IMR-90 (cell line): ENCODE measurements at regions not wholly inside any gene's neighbourhood (a gene's known extent, or its start where the extent isn't known, plus 50 kb on each side); places are given as distances from the start of the nearest gene placed in this dataset.

Experiments used
- ATAC-seq: fragments of 200-7000 bp; cut with Tn5 transposase; 2 replicates; pipeline ENCODE4 v1.9.1; 2020; ENCODE audit warnings: low read depth, mild to moderate bottlenecking, moderate library complexity
- BruUV-seq: library from RNA; stranded (reverse); fragments of 400-500 nt; replicated peaks from 2 replicates; lab custom pipeline; 2021; lab: Mats Ljungman, UMichigan
- CTCF ChIA-PET: fragments of 300-600 bp; formaldehyde crosslinking; extraction: SDS; loops from one replicate; lab custom pipeline; 2021; ENCODE audit warnings: antibody characterized with exemption; lab: Yijun Ruan, JAX
- POLR2A ChIA-PET: fragments of 300-600 bp; sonication (Branson Sonifier 250); formaldehyde crosslinking; loops from one replicate; lab custom pipeline; 2022; ENCODE audit warnings: antibody characterized with exemption; ENCODE audit not compliant: unreplicated experiment; lab: Charles Lee
- DNase-seq: peaks from one replicate; pipeline ENCODE4 v3.0.0; 2013
- H2AFZ ChIP-seq: replicated peaks from 2 replicates; pipeline ENCODE3; 2013; ENCODE audit warnings: low read length, mild to moderate bottlenecking; ENCODE audit not compliant: poor library complexity
- H2AK5ac ChIP-seq: 2 replicates; pipeline ENCODE4 v1.6.1; 2013; ENCODE audit warnings: low read depth, low read length, inconsistent platforms
- H2AK9ac ChIP-seq: replicated peaks from 2 replicates; pipeline ENCODE3; 2013; ENCODE audit warnings: mild to moderate bottlenecking, low read depth, low read length, moderate library complexity; ENCODE audit not compliant: poor library complexity
- H2BK120ac ChIP-seq: 2 replicates; pipeline ENCODE4 v1.6.1; 2013; ENCODE audit warnings: low read depth, low read length, inconsistent platforms
- H2BK15ac ChIP-seq: 3 replicates; pipeline ENCODE4 v1.6.1; 2013; ENCODE audit warnings: low read depth, low read length, inconsistent platforms
- H2BK20ac ChIP-seq: 2 replicates; pipeline ENCODE4 v1.6.1; 2013; ENCODE audit warnings: low read depth, mild to moderate bottlenecking, inconsistent platforms, low read length, moderate library complexity
- H2BK5ac ChIP-seq: 2 replicates; pipeline ENCODE4 v1.6.1; 2013; ENCODE audit warnings: mild to moderate bottlenecking, low read depth, low read length, inconsistent platforms; ENCODE audit not compliant: poor library complexity, severe bottlenecking
- H3K14ac ChIP-seq: replicated peaks from 2 replicates; pipeline ENCODE4 v1.6.1; 2013; ENCODE audit warnings: low read depth, low read length, inconsistent platforms
- H3K18ac ChIP-seq: 2 replicates; pipeline ENCODE4 v1.6.1; 2013; ENCODE audit warnings: low read depth, low read length, control low read depth
- H3K23ac ChIP-seq: 2 replicates; pipeline ENCODE4 v1.6.1; 2013; ENCODE audit warnings: low read depth, low read length, inconsistent platforms
- H3K27ac ChIP-seq: 2 replicates; pipeline ENCODE4 v1.5.1; 2013; ENCODE audit warnings: mild to moderate bottlenecking, control low read depth, low read length; ENCODE audit not compliant: insufficient read depth
- H3K27me3 ChIP-seq: 2 replicates; pipeline ENCODE4 v1.6.1; 2013; ENCODE audit warnings: low read length; ENCODE audit not compliant: control insufficient read depth, insufficient read depth
- H3K36me3 ChIP-seq: 2 replicates; pipeline ENCODE4 v1.6.1; 2013; ENCODE audit warnings: low read length, mixed read lengths; ENCODE audit not compliant: control insufficient read depth, insufficient read depth
- H3K4ac ChIP-seq: 2 replicates; pipeline ENCODE4 v1.6.1; 2013; ENCODE audit warnings: low read depth, low read length, inconsistent platforms
- H3K4me1 ChIP-seq: 2 replicates; pipeline ENCODE4 v1.6.1; 2013; ENCODE audit warnings: low read length, mixed read lengths; ENCODE audit not compliant: control insufficient read depth, insufficient read depth
- H3K4me2 ChIP-seq: 2 replicates; pipeline ENCODE4 v1.6.1; 2013; ENCODE audit warnings: low read depth, mild to moderate bottlenecking, control low read depth, low read length, moderate library complexity
- H3K4me3 ChIP-seq: 2 replicates; pipeline ENCODE4 v1.5.1; 2013; ENCODE audit warnings: low read depth, mild to moderate bottlenecking, control low read depth, low read length, moderate library complexity; ENCODE audit not compliant: insufficient read depth
- H3K56ac ChIP-seq: 2 replicates; pipeline ENCODE4 v1.6.1; 2013; ENCODE audit warnings: low read length, inconsistent platforms; ENCODE audit not compliant: insufficient read depth; ENCODE audit errors: extremely low read depth
- H3K79me1 ChIP-seq, 2 experiments: 2 replicates each; pipeline ENCODE4 v1.6.1; 2013; ENCODE audit warnings: low read length in 2 of 2, inconsistent platforms in 1 of 2, low read depth in 1 of 2
- H3K9ac ChIP-seq: 2 replicates; pipeline ENCODE4 v1.6.1; 2013; ENCODE audit warnings: low read depth, low read length, control low read depth
- H3K9me1 ChIP-seq: 2 replicates; pipeline ENCODE4 v1.6.1; 2013; ENCODE audit warnings: low read length, inconsistent platforms; ENCODE audit not compliant: insufficient read depth
- H3K9me3 ChIP-seq: 2 replicates; pipeline ENCODE4 v1.6.1; 2013; ENCODE audit warnings: low read length; ENCODE audit not compliant: control insufficient read depth, insufficient read depth
- H4K20me1 ChIP-seq: 2 replicates; pipeline ENCODE4 v1.6.1; 2013; ENCODE audit warnings: low read length, inconsistent platforms; ENCODE audit not compliant: insufficient read depth
- H4K5ac ChIP-seq: 2 replicates; pipeline ENCODE4 v1.6.1; 2013; ENCODE audit warnings: mild to moderate bottlenecking, low read depth, low read length, control low read depth
- H4K8ac ChIP-seq, 2 experiments: 2 replicates each; pipeline ENCODE4 v1.6.1; 2013; ENCODE audit warnings: low read depth in 2 of 2, low read length in 2 of 2, control low read depth in 1 of 2, inconsistent platforms in 1 of 2
- H4K91ac ChIP-seq: 2 replicates; pipeline ENCODE4 v1.6.1; 2013; ENCODE audit warnings: low read depth, low read length, inconsistent platforms; ENCODE audit not compliant: insufficient read depth
- CEBPB ChIP-seq: IDR thresholded peaks from 2 replicates; pipeline ENCODE4 v1.6.1; 2012; ENCODE audit warnings: low read depth, low read length, improper control_type of control experiment
- RAD21 ChIP-seq: IDR thresholded peaks from 2 replicates; pipeline ENCODE4 v1.6.1; 2012; ENCODE audit warnings: low read length, improper control_type of control experiment
- WGBS, 2 experiments: methylation state at CpG; one replicate each; pipeline versions ENCODE4 v1.1.5 to v1.1.7; 2013; ENCODE audit warnings: missing lambda C conversion rate in 2 of 2; ENCODE audit not compliant: insufficient read length in 1 of 2; ENCODE audit errors: extremely low coverage in 2 of 2; 5-methylcytosine and 5-hydroxymethylcytosine counted together
- dilution Hi-C: fragments of 300-500 bp; cut with HindIII; formaldehyde crosslinking; loops from one replicate; pipeline ENCODE4 v1.14.3; 2018; ENCODE audit warnings: low sequenced_read_pairs; ENCODE audit not compliant: unreplicated experiment
- in situ Hi-C: fragments of 300-500 bp; cut with MboI; formaldehyde crosslinking; loops from 3 replicates; pipeline ENCODE4 v1.14.3; 2019; ENCODE audit warnings: low sequenced_read_pairs, inconsistent platforms, mixed read lengths
- intact Hi-C: fragments of 100-400 bp; cut with micrococcal nuclease; formaldehyde crosslinking; loops from 2 replicates; pipeline ENCODE4 v1.10.0; 2022

DNA sequence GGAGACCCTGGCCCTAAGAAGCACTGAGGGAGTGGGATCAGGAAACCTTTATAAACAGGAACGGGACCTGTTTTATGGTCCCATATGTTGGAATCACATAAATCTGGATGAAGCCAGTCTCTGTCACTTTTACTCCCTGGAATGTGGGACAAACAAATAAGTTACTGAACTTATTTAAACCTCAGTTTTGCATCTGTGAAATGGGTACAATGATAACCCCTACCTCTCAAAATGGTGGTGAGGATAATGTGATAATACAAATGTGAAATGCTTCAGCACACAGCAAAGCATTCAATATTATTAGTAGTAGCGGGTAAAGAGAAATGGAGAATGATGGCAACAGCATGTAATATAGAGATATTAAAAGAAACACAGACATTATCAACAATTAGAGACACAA is 298.9 kb downstream of the ZSWIM6 start:
- H3K4me3 ChIP-seq, result no peak overlapping the region
- H3K4me2 ChIP-seq, result no peak overlapping the region
- no peak overlapping the region for H2AFZ ChIP-seq
- no TSS peak for BruUV-seq
- no peak overlapping the region for H2AK5ac ChIP-seq
- ChIA-PET POLR2A (no interaction called here), CTCF (no interaction called here)
- H4K8ac ChIP-seq, result no peak overlapping the region
- no peak overlapping the region for H3K56ac ChIP-seq
- H3K79me1 ChIP-seq, result no peaks in the 10 kb centered on the region
- no peak overlapping the region for H2BK120ac ChIP-seq
- H3K9ac ChIP-seq, result no peak overlapping the region
- H3K36me3 ChIP-seq, result no peaks in the 10 kb centered on the region
- ATAC-seq (no peak), DNase-seq (no peak)
- no peak overlapping the region for H3K27ac ChIP-seq
- intact Hi-C loops (no loop called here), dilution Hi-C loops (no loop called here), in situ Hi-C loops (no loop called here)
- no peak overlapping the region for H4K91ac ChIP-seq
- TF ChIP-seq RAD21 (no peak), CEBPB (no peak)
- H4K20me1 ChIP-seq, result no peaks in the 10 kb centered on the region
- no peak overlapping the region for H3K4ac ChIP-seq
- no peak overlapping the region for H2BK15ac ChIP-seq
- H3K23ac ChIP-seq, result no peak overlapping the region
- H3K14ac ChIP-seq, result no peak overlapping the region
- peaks cover 6% of the 10 kb centered on the region for H3K27me3 ChIP-seq
- 0 out of 2 replicates have a peak, but pooled peaks cover 2% of the 10 kb centered on the region for H3K4me1 ChIP-seq
- H2BK5ac ChIP-seq, result no peak overlapping the region
- no peak overlapping the region for H4K5ac ChIP-seq
- H3K9me1 ChIP-seq, result no peaks in the 10 kb centered on the region
- H3K9me3 ChIP-seq, result no peaks in the 10 kb centered on the region
- H2AK9ac ChIP-seq, result no peak overlapping the region
- no peak overlapping the region for H3K18ac ChIP-seq
- H2BK20ac ChIP-seq, result no peak overlapping the region
- WGBS, 2 experiments, result no CpG with 5 or more reads among the region's 2 CpGs
